ENCODE measurements at regions not wholly inside any gene's neighbourhood (a gene's known extent, or its start where the extent isn't known, plus 50 kb on each side); places are given as distances from the start of the nearest gene placed in this dataset.
"Not testable (repeated sequence)": the region's sequence is repeated elsewhere in the genome, so short reads cannot be mapped to it uniquely, and the experiment has no call there.

DNA sequence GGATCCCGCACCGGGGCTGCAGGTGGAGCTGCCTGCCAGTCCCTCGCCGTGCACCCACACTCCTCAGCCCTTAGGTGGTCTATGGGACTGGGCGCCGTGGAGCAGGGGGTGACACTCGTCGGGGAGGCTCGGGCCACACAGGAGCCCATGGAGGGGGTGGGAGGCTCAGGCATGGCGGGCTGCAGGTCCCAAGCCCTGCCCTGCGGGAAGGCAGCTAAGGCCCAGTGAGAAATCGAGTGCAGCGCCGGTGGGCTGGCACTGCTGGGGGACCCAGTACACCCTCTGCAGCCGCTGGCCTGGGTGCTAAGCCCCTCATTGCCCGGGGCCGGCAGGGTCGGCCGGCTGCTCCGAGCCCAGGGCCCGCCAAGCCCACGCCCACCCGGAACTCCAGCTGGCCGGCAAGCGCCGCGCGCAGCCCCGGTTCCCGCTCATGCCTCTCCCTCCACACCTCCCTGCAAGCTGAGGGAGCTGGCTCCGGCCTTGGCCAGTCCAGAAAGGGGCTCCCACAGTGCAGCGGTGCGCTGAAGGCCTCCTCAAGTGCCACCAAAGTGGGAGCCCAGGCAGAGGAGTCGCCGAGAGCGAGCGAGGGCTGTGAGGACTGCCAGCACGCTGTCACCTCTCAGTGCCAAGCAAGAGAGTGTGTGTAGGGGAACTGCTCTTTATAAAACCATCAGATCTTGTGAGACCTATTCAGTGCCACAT is 845.1 kb downstream of the CDH18 start:
- not testable (repeated sequence) for FAIRE-seq

- FAIRE-seq, result no peak
Observed at GRCh38 chr5:19143935-19144334, 844.1 kb downstream of the CDH18 start.

GRCh38 chr5:19169426-19169825 is 818.6 kb downstream of the CDH18 start:
- no peak for FAIRE-seq

GRCh38 chr5:19172926-19173470 is 815.0 kb downstream of the CDH18 start:
- no peak for FAIRE-seq

- FAIRE-seq, result no peak
Observed at GRCh38 chr5:19175776-19176570, 812.0 kb downstream of the CDH18 start.

GRCh38 chr5:19179571-19179970 is 808.4 kb downstream of the CDH18 start:
- FAIRE-seq, result no peak

DNA sequence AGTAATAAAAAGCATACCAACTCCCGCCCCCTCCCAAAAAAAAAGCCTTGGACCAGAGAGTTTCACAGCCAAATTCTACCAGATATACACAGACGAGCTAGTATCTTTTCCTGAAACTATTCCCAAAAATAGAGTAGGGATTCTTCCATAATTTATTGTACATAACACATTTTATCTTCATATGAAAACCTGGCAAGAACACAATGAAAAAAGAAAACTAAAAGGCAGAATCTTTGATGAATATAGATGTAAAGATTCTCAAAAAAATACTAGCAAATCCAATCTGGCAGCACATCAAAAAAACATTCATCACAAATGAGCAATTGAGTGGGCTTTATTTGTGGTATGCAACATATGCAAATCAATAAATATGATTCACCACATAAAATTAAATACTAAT is 798.8 kb downstream of the CDH18 start:
- no peak for FAIRE-seq

- no peak for FAIRE-seq
Observed at GRCh38 chr5:19193631-19194030, 794.4 kb downstream of the CDH18 start.

DNA sequence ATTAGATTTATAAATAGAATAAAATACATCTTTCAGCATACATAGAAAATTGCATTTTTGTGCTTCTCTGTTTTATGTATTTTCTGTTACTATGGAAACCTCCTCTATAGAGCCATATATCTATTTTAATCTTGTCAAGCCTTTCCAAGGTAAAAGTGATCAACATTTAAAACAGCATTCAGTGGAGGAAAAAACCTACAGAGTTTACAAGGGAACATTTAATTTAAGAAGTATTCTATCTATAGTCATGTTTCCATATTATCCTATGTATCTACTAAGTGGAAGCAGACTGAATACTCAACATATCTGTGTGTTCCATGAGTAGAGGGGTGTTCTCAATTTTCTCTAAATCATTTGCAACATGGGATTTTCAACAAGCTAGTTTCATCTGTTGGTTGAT is 791.4 kb downstream of the CDH18 start:
- no peak for FAIRE-seq

- no peak for FAIRE-seq
Observed at GRCh38 chr5:19200251-19200650, 787.7 kb downstream of the CDH18 start.

DNA sequence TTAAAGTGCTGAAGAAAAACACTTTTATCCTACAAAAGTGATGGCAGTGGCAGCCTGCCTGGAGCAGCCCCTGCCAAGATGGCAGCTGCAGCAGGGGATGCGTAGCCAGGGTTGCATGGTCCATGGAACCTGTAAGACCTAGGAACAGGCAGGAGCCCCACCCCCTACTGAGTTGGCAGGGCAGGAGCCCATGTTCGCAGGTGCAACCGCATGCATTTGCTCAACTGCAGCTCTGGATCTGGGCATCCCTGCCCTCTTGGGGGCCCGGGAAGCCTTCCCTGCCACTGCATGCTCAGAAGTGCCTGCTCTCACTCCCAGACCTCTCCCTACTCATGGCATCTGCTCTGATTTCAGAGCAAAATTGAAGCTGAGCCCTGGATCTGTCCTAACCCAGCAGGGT is 779.6 kb downstream of the CDH18 start:
- no peak for FAIRE-seq

DNA sequence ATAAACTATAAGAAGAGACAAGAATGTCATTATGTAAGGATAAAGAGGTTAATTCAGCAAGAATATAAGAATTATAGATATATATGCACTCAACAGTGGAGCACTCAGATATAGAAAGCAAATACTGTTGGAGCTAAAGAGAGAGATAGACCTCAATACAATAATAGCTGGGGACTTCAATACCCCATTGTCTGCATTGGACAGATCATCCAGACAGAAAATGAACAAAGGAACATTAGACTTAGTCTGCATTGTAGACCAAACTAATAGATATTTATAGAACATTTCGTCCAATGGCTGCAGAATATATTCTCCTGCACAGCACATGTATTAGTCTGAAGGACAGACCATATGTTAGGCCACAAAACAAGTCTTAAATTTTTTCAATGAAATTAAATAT is 777.1 kb downstream of the CDH18 start:
- FAIRE-seq, result no peak

DNA sequence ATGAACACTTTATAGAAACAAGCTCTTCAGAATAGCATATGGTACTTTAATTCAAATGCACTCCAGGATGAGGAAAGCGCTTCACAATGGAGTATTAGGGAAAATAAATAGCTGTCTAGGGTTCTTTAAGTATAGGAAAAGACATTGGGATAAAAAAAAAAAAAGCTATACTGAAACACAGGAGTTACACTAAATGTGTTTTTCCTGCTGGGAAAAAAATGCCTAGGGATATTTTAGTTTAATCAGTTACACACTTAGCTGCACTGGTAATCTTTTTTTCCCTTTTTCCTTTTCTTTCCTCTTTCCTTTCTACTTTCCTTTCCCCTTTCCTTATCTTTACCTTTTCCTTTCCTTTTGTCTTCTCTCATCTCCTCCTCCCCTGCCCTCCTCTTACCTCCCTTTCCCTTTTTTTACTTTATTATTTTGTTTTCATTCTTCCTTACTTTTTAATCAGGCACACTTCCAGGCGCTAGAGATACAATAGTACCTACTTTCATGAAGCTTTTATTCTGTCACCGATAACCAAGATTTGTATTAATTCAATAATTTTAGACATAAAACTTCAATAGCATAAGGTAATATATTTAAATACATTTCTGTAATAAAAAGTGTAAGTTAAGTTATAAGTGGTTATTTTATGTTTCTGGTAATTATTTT is 758.7 kb downstream of the CDH18 start:
- no peak for FAIRE-seq

DNA sequence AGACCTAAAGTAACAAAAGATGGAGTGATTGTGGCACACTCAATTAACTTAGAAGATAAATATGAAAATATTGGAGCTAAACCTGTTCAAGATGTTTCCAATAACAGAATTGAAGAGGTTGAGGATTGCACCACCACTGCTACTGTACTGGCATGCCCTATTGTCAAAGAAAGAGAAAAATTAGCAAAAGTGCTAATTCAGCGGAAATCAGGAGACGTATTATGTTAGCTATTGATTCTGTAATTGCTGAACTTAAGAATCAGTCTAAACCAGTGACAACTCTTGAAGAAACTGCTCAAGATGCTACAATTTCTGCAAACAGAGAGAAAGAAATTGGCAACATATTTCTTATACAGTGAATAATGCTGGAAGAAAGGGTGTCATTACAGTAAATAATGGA is 754.4 kb downstream of the CDH18 start:
- FAIRE-seq, result no peak

GRCh38 chr5:19235101-19235584 is 752.9 kb downstream of the CDH18 start:
- FAIRE-seq, result no peak

- no peak for FAIRE-seq
Observed at GRCh38 chr5:19240170-19240569, 747.8 kb downstream of the CDH18 start.

DNA sequence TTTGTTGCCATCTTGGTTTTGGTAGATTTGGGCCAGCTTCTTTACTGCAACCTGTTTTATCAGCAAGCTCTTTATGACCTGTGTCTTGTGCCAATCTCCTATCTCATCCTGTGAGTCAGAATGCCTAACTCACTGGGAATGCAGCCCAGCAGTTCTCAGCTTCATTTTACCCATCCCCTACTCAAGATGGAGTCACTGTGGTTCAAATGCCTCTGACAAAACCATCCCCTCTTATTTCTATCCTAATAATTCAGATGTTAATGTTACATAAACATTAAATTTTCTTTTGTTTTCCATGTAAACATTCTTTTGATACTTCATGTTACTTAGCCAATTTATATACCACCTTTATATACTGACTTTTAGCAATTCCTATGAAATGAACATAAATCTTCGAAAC is 746.3 kb downstream of the CDH18 start:
- no peak for FAIRE-seq

DNA sequence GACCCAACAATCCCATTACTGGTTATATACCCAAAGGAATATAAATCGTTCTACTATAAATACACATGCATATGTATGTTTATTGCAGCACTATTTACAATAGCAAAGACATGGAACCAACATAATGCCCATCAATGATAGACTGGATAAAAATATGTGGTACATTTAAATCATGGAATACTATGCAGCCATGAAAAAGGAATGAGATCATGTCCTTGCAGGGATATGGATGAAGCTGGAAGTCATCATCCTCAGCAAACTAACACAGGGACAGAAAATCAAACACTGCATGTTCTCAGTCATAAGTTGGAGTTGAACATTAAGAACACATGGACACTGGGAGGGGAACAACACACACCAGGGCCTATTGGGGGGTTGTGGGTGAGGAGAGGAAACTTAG is 741.8 kb downstream of the CDH18 start:
- not testable (repeated sequence) for FAIRE-seq

DNA sequence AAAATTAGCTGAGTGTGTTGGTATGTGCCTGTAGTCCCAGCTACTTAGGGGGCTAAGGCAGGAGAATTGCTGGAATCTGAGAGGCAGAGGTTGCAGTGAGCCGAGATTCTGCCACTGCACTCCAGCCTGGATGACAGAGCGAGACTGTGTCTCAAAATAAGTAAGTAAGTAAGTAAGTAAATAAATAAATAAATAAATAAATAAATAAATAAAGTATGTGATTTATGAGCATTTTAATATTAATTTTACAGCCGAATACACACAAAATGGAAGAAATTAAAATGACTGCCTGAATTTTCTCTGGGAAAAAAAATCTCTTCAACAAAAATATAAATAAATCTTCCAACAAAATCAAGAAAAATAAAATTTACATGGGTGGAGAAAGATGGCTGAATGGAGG is 740.7 kb downstream of the CDH18 start:
- no peak for FAIRE-seq

DNA sequence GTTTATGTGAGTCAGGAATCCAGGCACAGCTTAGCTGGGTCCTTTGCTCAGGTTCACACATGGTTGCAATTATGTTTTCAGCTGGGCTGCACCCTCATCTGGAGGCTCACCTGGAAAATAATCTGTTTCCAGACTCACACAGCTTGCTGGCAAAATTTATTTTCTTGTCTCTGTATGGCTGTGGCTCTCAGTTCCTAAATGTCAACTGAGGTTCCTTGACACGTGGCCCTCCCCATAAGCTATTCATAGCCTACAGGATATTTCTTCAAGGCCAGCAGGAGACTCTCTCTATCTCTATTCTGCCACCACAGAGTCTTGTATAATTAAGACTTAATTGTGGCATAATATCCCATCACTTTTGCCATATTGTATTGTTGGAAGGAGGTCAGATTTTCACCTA is 732.0 kb downstream of the CDH18 start:
- no peak for FAIRE-seq

DNA sequence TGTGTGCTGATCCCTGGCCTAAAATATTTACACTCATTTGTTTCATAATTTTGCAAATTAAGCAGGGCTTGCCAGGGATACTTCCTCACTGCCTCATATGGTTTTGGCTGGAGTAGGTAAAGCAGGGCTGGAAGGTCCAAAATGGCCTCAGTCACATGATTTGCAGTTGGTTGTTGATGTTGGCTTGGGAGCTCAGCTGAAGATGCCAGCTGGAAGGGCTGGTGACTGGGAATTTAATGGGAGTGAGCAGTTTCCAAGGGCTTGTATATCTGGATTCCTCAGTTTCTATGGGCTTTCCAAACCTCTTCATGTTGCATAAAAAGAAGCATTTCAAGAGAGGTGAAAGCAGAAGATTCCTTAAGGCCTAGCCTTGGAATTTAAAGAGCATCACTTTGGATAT is 729.3 kb downstream of the CDH18 start:
- FAIRE-seq, result no peak

- FAIRE-seq, result no peak
Observed at GRCh38 chr5:19261879-19262278, 726.1 kb downstream of the CDH18 start.

- FAIRE-seq, result no peak
Observed at GRCh38 chr5:19264821-19265220, 723.2 kb downstream of the CDH18 start.

DNA sequence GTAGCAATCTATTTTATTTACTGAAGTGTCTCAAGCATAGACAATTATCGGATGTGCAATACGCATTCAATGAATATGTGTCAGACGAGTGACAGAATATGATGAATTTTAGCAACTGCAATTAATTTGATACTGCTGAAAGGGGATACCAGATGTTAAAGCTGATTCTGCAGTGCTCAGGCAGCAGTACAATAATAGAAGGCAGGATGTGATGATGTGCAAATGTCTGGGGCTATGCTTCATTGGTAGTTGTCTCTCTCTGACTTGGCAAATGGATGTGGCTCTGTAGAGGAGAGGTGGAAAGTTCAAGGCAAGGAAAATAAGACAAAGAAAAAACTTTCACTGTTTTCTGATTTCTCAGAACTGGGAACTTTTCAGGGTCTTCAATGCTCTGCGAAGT is 721.2 kb downstream of the CDH18 start:
- no peak for FAIRE-seq
